Uterus (tissue), 2 donors: ENCODE measurements at regions not wholly inside any gene's neighbourhood (a gene's known extent, or its start where the extent isn't known, plus 50 kb on each side); places are given as distances from the start of the nearest gene placed in this dataset.

Source experiments
- POLR2A ChIP-seq, 2 donors: fragments of 450-650 bp; IDR thresholded peaks; one replicate each; pipeline ENCODE4 v1.6.1; 2016; ENCODE audit warnings: antibody characterized with exemption in 2 of 2, mild to moderate bottlenecking in 1 of 2, moderate library complexity in 1 of 2
- TF ChIP-seq, protein P1 (sequence below), 4 experiments: fragments of 200-600 bp in 2 of 4; fragments of 450-650 bp in 2 of 4; sonication (generic) in 2 of 4; IDR thresholded peaks; one replicate each; pipeline ENCODE4 v1.5.1; 2016 to 2019; ENCODE audit warnings: antibody characterized with exemption in 4 of 4, mild to moderate bottlenecking in 2 of 4, moderate library complexity in 1 of 4

GRCh38 chr7:156014201-156014600, 201.9 kb upstream of the SHH start:
- TF ChIP-seq, protein P1, sequence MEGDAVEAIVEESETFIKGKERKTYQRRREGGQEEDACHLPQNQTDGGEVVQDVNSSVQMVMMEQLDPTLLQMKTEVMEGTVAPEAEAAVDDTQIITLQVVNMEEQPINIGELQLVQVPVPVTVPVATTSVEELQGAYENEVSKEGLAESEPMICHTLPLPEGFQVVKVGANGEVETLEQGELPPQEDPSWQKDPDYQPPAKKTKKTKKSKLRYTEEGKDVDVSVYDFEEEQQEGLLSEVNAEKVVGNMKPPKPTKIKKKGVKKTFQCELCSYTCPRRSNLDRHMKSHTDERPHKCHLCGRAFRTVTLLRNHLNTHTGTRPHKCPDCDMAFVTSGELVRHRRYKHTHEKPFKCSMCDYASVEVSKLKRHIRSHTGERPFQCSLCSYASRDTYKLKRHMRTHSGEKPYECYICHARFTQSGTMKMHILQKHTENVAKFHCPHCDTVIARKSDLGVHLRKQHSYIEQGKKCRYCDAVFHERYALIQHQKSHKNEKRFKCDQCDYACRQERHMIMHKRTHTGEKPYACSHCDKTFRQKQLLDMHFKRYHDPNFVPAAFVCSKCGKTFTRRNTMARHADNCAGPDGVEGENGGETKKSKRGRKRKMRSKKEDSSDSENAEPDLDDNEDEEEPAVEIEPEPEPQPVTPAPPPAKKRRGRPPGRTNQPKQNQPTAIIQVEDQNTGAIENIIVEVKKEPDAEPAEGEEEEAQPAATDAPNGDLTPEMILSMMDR (IDR thresholded peaks at IDR 0.05), result no peak
- no peak for TF ChIP-seq POLR2A (IDR thresholded peaks at IDR 0.05)
